Activated CD4-positive, alpha-beta T cell treated with anti-CD3 and anti-CD28 coated beads, Interleukin-2, Interleukin-6, amounts not matched to agents 100 ng/mL and 50 ng/mL, durations not matched to agents 16 hours and 8 hours (primary cell): ENCODE measurements at regions not wholly inside any gene's neighbourhood (a gene's known extent, or its start where the extent isn't known, plus 50 kb on each side); places are given as distances from the start of the nearest gene placed in this dataset.
"Not testable (repeated sequence)": the region's sequence is repeated elsewhere in the genome, so short reads cannot be mapped to it uniquely, and the experiment has no call there.

ENCODE experiments used
- DNase-seq: peaks from one replicate; pipeline ENCODE4 v3.0.0-alpha.2; 2020

GRCh38 chr11:91624021-91624420 lies 600.6 kb upstream of the FAT3 start:
- DNase-seq: no peak

GRCh38 chr11:91608677-91609076 lies 615.9 kb upstream of the FAT3 start:
- DNase-seq: no peak

DNA sequence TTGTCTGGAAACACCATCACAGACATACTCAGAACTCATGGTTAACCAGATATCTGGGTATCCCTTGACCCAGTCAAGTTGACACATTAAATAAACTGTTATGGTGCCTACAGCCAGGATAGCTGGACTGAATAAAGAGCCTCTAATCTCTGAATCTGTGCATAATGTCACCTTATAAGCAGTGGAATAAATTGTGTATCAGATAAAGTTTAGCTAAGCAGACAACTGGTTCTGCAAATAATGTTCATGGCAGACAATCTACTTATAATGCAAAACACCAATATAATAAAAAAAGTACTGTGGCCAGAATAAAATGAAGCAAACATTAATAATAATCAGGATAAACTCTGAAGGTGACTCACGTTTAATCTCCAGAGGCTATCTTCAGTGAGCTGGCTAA lies 628.5 kb upstream of the FAT3 start:
- no peak for DNase-seq

- DNase-seq: no peak
These were observed 633.6 kb upstream of the FAT3 start for GRCh38 chr11:91591021-91591420.

DNA sequence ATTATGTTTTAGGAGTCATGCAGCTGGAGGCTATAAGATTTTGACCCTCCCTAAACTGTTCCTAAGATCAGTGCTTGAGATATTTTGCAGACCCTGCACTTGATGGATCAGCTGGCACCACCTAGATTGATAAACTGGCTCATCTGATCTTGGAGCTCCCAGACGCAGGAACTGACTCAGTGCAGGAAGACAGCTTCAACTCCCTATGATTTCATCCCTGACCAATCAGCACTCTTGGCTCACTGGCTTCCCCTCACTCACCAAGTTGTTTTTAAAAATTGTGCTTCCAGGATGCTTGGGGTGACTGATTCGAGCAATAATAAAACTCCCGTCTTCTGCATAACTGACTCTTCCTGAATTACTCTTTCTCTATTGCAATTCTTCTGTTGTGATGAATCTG lies 637.5 kb upstream of the FAT3 start:
- no peak for DNase-seq

GRCh38 chr11:91585035-91585801 lies 639.4 kb upstream of the FAT3 start:
- DNase-seq: no peak

DNA sequence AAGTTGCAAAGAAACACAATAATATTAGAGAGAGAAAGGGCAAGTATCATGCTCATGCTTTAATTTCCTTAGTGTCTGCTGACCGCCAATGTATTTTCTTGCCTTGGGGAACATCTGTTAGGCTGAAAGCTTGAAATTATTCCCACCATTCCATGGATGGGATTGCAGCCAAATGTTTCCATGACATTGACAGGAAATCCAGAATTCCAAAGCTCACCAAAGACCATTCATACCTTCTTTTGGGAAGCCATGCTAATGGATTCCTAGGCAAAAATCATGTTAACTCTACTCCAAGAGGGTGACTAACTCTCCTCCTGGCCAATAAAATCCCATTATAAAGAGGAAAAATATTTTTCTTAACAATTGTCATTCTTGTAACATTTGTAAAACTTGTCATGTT lies 661.4 kb upstream of the FAT3 start:
- DNase-seq: no peak

DNA sequence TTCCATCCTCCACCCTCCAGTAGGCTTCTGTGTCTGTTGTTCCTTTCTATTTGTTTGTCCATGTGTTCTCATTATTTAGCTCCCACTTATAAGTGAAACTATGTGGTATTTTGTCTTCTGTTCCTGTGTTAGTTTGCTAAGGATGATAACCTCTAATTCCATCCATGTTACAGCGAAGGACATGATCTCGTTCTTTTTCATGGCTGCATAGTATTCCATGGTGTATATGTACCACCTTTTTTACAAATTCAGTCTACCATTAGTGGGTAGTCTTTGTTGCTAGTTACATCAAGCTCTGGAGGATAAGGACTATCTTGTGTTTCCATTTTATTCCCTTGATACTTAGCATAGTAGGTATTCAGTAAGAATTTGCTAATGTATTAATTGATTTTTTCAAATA lies 664.2 kb upstream of the FAT3 start:
- no peak for DNase-seq

DNA sequence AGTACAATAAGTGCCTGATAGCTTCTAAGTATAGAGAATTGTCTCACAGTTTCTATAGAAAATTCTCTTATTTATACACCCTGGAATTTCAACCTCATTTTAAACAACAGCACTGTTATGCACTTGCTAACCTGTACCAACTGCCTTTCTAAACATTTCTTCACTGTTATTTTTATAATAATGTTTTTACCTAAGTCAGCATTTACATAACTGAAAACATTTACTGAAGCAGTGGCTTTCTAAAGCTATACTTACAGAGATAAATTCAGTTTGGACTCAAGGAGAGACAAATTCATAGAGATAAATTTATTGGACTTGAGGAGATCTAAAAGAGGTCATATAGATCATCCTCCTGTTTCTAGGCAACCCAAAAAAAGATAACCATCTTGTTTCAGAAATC lies 686.6 kb upstream of the FAT3 start:
- no peak for DNase-seq

- no peak for DNase-seq
These were observed 688.3 kb upstream of the FAT3 start for GRCh38 chr11:91536366-91536765.

DNA sequence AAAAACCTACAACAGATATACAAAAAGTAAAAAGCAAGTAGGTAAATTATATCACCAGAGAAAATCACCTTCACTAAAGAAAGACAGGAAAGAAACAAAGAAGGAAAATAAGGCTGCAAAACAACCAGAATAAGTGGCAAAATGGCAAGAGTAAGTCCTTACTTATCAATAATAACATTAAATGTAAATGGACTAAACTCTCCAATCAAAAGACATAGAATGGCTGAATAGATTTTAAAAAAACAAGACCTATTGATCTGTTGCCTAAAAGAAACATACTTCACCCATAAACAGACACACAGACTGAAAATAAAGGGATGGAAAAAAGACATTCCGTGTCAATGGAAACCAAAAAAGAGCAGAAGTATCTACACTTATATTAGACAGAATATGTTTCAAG lies 695.7 kb upstream of the FAT3 start:
- DNase-seq: no peak

- no peak for DNase-seq
These were observed 697.1 kb upstream of the FAT3 start for GRCh38 chr11:91527380-91528030.

DNA sequence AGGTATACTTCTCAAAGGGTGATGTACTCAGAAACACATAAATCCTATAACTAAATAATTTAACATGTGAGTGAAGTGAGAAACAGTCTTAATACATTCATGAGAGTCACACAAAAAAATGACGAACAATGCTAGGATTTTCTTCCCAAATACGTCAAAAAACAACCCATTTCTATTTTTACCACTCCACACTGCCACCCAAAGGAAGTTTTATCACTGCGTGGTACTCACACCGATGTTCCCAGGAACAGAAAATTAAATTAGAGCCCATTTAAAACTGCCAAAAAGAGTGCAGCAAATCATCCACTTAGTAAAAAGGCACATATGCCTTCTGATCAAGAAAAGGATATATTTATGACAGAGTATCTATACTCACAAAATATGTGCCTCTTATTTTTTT lies 710.9 kb upstream of the FAT3 start:
- DNase-seq: no peak

DNA sequence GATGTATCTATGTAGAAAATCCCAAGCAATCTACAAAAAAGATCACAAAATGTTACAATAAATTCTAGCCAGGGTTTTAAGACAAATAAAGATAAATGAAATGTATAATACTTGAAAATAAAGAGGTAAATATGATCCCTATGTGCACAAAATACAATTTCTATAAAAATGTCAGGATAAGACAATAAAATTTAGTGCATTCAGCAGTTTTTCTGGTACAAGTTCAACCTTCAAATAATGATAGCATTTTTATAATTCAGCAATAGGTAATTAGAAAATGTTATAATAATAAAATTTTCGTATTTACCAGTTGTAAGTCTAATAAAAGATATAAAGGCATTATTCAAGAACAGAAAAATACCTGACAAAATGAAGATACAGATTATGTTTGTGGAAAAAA lies 726.8 kb upstream of the FAT3 start:
- DNase-seq: no peak

DNA sequence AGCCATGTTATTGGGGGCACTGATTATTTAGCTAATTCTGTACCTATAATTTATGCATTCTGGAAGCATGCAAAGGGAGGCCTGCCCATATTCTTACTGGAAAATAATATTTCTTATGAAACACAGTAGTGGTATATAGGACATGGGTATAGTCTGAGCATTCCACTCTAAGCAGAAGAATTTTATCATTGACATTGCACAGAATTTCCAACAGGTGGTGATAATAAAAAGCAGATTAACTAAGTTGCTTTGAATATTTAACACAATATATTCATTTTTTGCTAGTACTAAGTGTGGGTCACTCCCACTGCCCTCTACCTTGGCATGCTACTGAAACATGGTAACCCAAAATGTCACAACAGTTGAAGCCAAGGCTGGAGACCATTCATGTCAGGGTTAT lies 728.8 kb upstream of the FAT3 start:
- DNase-seq: no peak

DNA sequence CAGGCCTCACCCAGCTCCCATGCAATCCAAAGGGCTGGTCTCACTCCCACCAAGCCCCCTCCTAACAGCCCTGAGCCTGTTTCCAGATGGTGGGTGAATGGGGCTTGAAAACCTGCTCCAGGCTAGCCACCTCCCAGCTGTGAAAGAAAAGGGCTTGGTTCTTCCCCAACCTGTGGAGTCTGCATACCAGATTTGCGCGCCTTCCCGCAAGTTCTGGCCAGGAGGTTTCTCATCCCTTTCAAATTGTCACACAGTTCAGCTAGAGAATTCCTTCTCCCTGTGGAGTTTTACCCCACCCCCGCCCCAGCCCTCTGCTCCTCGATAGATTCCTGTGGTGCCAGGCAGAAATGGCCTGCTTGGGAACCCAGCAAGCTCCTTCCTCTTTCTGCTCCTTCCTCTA lies 734.6 kb upstream of the FAT3 start:
- DNase-seq: no peak

- DNase-seq: not testable (repeated sequence)
These were observed 740.7 kb upstream of the FAT3 start for GRCh38 chr11:91483956-91484355.

- DNase-seq: not testable (repeated sequence)
These were observed 742.7 kb upstream of the FAT3 start for GRCh38 chr11:91481875-91482274.

DNA sequence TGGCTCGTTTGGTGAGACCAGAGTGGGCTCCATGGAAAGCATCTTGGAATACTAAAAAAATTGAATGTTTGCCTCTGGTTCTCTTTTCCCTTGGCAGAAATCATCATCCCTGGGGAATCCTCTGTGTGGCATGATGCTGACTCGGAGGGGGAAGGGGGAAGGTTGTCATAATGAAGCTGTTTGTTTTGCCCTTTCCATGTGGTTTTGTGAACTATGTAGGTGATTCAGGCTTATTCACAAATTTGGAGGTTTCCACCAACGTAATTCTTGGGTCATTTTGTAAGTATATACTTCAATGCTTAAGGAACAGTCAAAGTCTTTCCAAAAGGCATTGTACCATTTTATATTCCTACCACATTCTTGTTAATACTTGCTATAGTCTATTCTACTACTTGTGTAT lies 754.0 kb upstream of the FAT3 start:
- no peak for DNase-seq

DNA sequence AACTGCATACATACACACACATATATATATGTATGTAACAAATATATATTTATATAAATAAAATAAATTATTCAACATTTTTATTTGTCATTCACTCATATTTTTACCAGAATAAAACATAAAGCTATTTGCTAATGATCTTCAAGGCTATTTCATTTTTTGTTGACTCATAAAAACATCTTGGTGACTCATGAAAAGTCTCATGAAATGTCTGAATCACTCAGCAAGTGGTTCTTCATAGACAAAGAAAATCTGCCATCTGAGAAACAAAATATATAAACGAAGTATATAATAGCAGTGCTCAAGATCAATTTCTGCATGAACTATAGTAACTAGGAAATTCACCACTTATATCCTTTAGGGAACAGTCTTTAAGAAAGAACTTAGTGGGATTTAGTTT lies 764.8 kb upstream of the FAT3 start:
- no peak for DNase-seq

GRCh38 chr11:91446267-91446666 lies 778.4 kb upstream of the FAT3 start:
- DNase-seq: no peak

DNA sequence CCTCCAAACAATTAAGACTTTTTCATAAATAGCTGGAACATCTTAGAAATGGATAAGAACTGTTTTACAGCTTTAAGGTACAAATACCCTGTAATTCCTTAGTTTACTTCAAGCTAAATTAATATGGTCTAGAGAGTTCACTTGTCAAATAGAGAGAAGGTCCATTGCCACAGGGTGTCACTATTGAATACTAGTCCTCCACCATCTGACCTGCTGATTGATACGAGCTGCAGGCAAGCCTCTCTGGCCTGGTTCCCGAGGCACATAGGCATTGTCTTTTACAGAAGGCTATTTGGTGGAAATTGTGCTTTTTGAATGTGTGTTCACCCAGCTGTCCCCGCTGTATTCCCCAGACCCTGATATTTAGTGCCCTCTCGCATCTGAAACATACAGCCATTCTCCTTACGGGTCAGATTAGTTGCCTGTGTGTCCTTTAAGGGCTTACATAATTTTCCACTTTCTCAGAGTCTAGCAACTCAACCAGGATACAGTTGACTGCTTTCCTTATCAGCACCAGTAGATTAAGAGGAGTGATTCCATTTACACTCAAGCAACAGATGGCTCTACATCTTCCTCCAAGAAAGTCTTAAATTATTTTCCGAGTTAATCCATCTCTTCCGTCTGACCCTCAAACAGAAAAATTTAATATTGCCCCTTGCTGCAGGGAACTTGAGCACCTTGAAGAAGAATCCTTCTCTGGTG lies 788.8 kb upstream of the FAT3 start:
- no peak for DNase-seq

DNA sequence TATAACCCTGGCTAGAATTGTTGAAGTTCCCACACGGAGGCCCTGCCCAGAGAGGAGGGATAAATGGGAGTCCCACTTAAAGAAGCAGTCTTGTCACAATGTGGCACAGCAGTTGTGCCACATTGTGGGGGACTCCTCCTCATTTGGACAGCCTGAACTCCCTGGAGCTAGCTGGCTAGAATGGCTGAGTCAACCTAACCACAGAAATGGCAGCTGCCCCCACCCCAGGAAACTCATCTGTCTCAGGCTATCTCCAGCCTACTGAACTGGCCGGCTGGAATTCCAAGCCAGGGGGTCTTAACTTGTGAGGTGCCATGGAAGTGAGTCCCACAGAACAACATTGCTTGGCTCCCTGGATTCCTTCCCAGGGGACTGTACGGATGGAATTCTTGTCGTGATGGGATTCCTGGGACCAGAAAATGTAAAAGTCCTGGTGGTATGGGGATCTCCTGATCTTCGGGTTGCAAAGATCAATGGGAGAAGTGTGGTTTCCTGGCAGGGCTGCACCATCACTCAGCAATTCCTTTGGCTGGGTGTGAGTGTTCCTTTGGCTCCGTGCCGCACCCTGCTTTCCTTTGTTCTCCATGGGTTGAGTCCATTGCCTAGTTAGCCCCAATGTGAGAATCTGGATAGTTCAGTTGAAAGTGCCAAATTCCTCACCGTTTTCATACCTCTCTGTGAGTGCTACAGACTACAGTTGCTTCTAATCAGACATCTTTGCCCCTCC lies 791.2 kb upstream of the FAT3 start:
- DNase-seq: no peak

DNA sequence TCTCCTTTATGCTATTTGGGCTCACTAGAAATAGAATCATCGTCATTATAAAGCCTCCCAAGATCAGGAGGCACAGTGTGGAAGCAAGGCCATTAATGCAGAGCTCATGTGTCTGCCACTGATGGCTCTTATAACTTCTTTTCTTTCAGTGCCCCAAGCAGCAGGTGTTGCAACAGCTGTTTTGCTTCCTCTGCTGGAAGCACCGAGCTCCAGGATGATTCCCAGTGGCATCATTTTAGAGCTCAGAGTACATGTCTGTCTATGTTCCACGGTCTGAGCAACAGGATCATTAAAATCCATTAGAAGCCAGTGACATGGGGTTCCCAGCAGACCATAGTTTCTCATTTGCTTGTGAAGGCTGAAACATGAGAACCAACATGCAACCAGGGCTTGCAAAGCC lies 803.0 kb upstream of the FAT3 start:
- DNase-seq: no peak
